PC-3 (cell line): ENCODE measurements at regions not wholly inside any gene's neighbourhood (a gene's known extent, or its start where the extent isn't known, plus 50 kb on each side); places are given as distances from the start of the nearest gene placed in this dataset.

Experiments used
- ATAC-seq: fragments of 200-7000 bp; cut with Tn5 transposase; 2 replicates; pipeline ENCODE4 v1.9.1; 2020; ENCODE audit warnings: mild to moderate bottlenecking, moderate library complexity
- BruUV-seq: library from RNA; stranded (reverse); fragments of 400-500 nt; replicated peaks from 2 replicates; lab custom pipeline; 2021; lab: Mats Ljungman, UMichigan
- CTCF ChIA-PET: fragments of 300-600 bp; sonication (Branson Sonifier 250); formaldehyde crosslinking; loops from one replicate; lab custom pipeline; 2022; ENCODE audit warnings: antibody characterized with exemption; lab: Charles Lee
- POLR2A ChIA-PET: fragments of 300-600 bp; sonication (Branson Sonifier 250); formaldehyde crosslinking; loops from one replicate; lab custom pipeline; 2022; ENCODE audit warnings: antibody characterized with exemption; ENCODE audit not compliant: unreplicated experiment; lab: Charles Lee
- DNase-seq: peaks from one replicate; pipeline ENCODE4 v3.0.0-alpha.2; 2015
- H2AFZ ChIP-seq: fragments of 300-600 bp; sonication (generic); 2 replicates; pipeline ENCODE4 v1.6.0; 2016; ENCODE audit warnings: antibody characterized with exemption, low read length
- H3F3A ChIP-seq: fragments of 300-600 bp; sonication (generic); one replicate; pipeline ENCODE4 v1.6.0; 2017; ENCODE audit warnings: antibody characterized with exemption, low read length, control low read depth, mild to moderate bottlenecking; ENCODE audit not compliant: unreplicated experiment
- H3K27ac ChIP-seq: fragments of 300-600 bp; sonication (generic); 2 replicates; pipeline ENCODE4 v1.5.1; 2016; ENCODE audit warnings: mild to moderate bottlenecking, low read length
- H3K27me3 ChIP-seq: fragments of 300-600 bp; sonication (generic); 2 replicates; pipeline ENCODE4 v1.6.1; 2016; ENCODE audit warnings: low read length, mixed read lengths
- H3K36me3 ChIP-seq: fragments of 300-600 bp; sonication (generic); 2 replicates; pipeline ENCODE4 v1.6.1; 2016; ENCODE audit warnings: low read depth, mixed run types, low read length, mixed read lengths
- H3K4me1 ChIP-seq: fragments of 300-600 bp; sonication (generic); 2 replicates; pipeline ENCODE4 v1.5.1; 2016; ENCODE audit warnings: low read length; ENCODE audit not compliant: insufficient read depth
- H3K4me2 ChIP-seq: fragments of 300-600 bp; sonication (generic); 2 replicates; pipeline ENCODE4 v1.6.0; 2016; ENCODE audit warnings: low read length
- H3K4me3 ChIP-seq: fragments of 300-600 bp; sonication (generic); 2 replicates; pipeline ENCODE4 v1.5.1; 2016; ENCODE audit warnings: mild to moderate bottlenecking, low read length, mixed read lengths
- H3K79me2 ChIP-seq: fragments of 300-600 bp; sonication (generic); 2 replicates; pipeline ENCODE4 v1.6.1; 2017; ENCODE audit warnings: low read length, mixed read lengths
- H3K9ac ChIP-seq: fragments of 300-600 bp; sonication (generic); 2 replicates; pipeline ENCODE4 v1.6.0; 2016; ENCODE audit warnings: mild to moderate bottlenecking, low read length
- H3K9me2 ChIP-seq: fragments of 300-600 bp; sonication (generic); replicated peaks from 2 replicates; pipeline ENCODE4 v1.6.1; 2016; ENCODE audit warnings: mixed run types, low read length, mixed read lengths
- H3K9me3 ChIP-seq: fragments of 300-600 bp; sonication (generic); 2 replicates; pipeline ENCODE4 v1.6.1; 2016; ENCODE audit warnings: low read length, mixed read lengths
- H4K20me1 ChIP-seq: fragments of 300-600 bp; sonication (generic); 2 replicates; pipeline ENCODE4 v1.6.1; 2016; ENCODE audit warnings: low read length, mixed read lengths
- CTCF ChIP-seq: fragments of 300-600 bp; sonication (generic); conservative IDR thresholded peaks from 2 replicates; pipeline ENCODE4 v1.5.1; 2017; ENCODE audit warnings: antibody characterized with exemption, low read depth, mild to moderate bottlenecking, low read length
- EZH2 ChIP-seq: fragments of 300-600 bp; sonication (generic); IDR thresholded peaks from one replicate; pipeline ENCODE4 v1.6.1; 2017; ENCODE audit warnings: antibody characterized with exemption, mild to moderate bottlenecking, low read length; ENCODE audit not compliant: unreplicated experiment
- EZH2phosphoT487 ChIP-seq: fragments of 300-600 bp; sonication (generic); IDR thresholded peaks from 2 replicates; pipeline ENCODE4 v1.6.1; 2018; ENCODE audit warnings: mild to moderate bottlenecking, antibody characterized with exemption, low read length, borderline replicate concordance
- intact Hi-C: fragments of 100-400 bp; cut with micrococcal nuclease; formaldehyde crosslinking; loops from 2 replicates; pipeline ENCODE4 v1.9.0; 2023

GRCh38 chr5:77558266-77558665 lies 66.2 kb upstream of the WDR41 start:
- no peak overlapping the region for H3K9ac ChIP-seq
- H3F3A ChIP-seq: no peaks in the 10 kb centered on the region
- no peak overlapping the region for H2AFZ ChIP-seq
- ChIA-PET POLR2A (no interaction called here), CTCF (no interaction called here)
- no peaks in the 10 kb centered on the region for H3K36me3 ChIP-seq
- no peaks in the 10 kb centered on the region for H4K20me1 ChIP-seq
- no peaks in the 10 kb centered on the region for H3K79me2 ChIP-seq
- DNase-seq (no peak), ATAC-seq (no peak)
- H3K9me2 ChIP-seq: no peaks in the 10 kb centered on the region
- no peaks in the 10 kb centered on the region for H3K4me1 ChIP-seq
- no peaks in the 10 kb centered on the region for H3K9me3 ChIP-seq
- H3K27ac ChIP-seq: no peak overlapping the region
- TF ChIP-seq EZH2 (no peak), EZH2phosphoT487 (no peak), CTCF (no peak)
- no peak overlapping the region for H3K4me3 ChIP-seq
- no peak overlapping the region for H3K4me2 ChIP-seq
- no TSS peak for BruUV-seq
- H3K27me3 ChIP-seq: peaks cover 11% of the 10 kb centered on the region
- intact Hi-C loops: no loop called here

- no peak overlapping the region for H3K4me3 ChIP-seq
- DNase-seq (no peak), ATAC-seq (no peak)
- H3K27me3 ChIP-seq: peaks cover 5% of the 10 kb centered on the region; the same call in 1 of the 2 replicates
- CTCF ChIA-PET: no interaction called here
- H3K36me3 ChIP-seq: no peaks in the 10 kb centered on the region
- POLR2A ChIA-PET: no interaction called here
- no peak overlapping the region for H2AFZ ChIP-seq
- no peaks in the 10 kb centered on the region for H3K9me3 ChIP-seq
- no peak overlapping the region for H3K4me2 ChIP-seq
- H3K9me2 ChIP-seq: no peaks in the 10 kb centered on the region
- no peak overlapping the region for H3K27ac ChIP-seq
- H3F3A ChIP-seq: no peaks in the 10 kb centered on the region
- no TSS peak for BruUV-seq
- intact Hi-C loops: no loop called here
- H3K4me1 ChIP-seq: no peaks in the 10 kb centered on the region
- H3K79me2 ChIP-seq: no peaks in the 10 kb centered on the region
- H3K9ac ChIP-seq: no peak overlapping the region
- no peaks in the 10 kb centered on the region for H4K20me1 ChIP-seq
- TF ChIP-seq EZH2 (no peak), EZH2phosphoT487 (no peak), CTCF (no peak)
These were observed 58.3 kb upstream of the WDR41 start for GRCh38 chr5:77550406-77550805.

- DNase-seq: no peak
- no peaks in the 10 kb centered on the region for H3K4me1 ChIP-seq
These were observed 53.2 kb upstream of the WDR41 start for GRCh38 chr5:77545285-77545684.

More at GRCh38 chr5:77545285-77545684, 53.2 kb upstream of the WDR41 start:
- no peak overlapping the region for H3K9ac ChIP-seq
- no peaks in the 10 kb centered on the region for H3K9me3 ChIP-seq
- no peaks in the 10 kb centered on the region for H3K36me3 ChIP-seq
- BruUV-seq: no TSS peak
- no peaks in the 10 kb centered on the region for H3K27me3 ChIP-seq
- POLR2A ChIA-PET: no interaction called here
- H3K9me2 ChIP-seq: no peaks in the 10 kb centered on the region
- no peak overlapping the region for H3K4me2 ChIP-seq
- no peak for TF ChIP-seq CTCF
- no peak for TF ChIP-seq EZH2phosphoT487
- TF ChIP-seq EZH2: no peak
- intact Hi-C loops: no loop called here
- H4K20me1 ChIP-seq: no peaks in the 10 kb centered on the region
- CTCF ChIA-PET: no interaction called here
- no peak overlapping the region for H2AFZ ChIP-seq
- H3K4me3 ChIP-seq: no peak overlapping the region
- H3K79me2 ChIP-seq: no peaks in the 10 kb centered on the region
- H3K27ac ChIP-seq: no peak overlapping the region
- no peak for ATAC-seq
- H3F3A ChIP-seq: no peaks in the 10 kb centered on the region
